Caki2 (cell line): ENCODE measurements at regions not wholly inside any gene's neighbourhood (a gene's known extent, or its start where the extent isn't known, plus 50 kb on each side); places are given as distances from the start of the nearest gene placed in this dataset.

Source experiments
- DNase-seq: peaks from one replicate; pipeline ENCODE4 v3.0.0-alpha.2; 2015; ENCODE audit warnings: low read depth
- in situ Hi-C: cut with HindIII; loops from 2 replicates; pipeline ENCODE4 v1.10.0; 2016; ENCODE audit warnings: low sequenced_read_pairs, low pct_unique_long_range_greater_than_20kb, mixed read lengths

DNA sequence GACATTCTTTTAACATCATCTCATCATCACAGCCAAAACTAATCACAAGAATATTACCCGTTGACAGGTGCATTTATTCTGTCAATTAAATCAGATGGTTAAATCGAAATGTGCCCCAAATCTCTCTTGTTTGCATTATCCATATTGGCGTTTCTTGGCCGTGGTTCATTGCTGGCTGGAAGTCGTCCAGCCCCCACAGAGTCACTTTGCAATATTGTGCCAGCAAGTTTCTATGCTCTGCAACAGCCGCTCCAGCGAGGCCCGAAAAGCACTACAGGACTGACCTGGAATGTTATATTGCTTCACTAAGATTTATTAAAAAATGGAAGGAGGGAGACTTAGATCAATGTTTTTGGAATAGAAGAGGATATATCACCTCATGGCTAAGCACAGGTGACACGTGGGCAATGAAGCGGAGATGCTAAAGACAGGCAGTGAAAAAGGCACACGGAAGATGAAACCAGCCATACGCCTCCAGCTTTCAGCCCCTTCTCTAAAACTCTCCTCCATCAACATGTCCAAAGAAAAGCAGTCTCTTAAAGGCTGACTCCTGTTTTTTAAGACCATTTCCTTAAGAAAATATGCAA is 176.8 kb upstream of the VRK2 start:
- no peak for DNase-seq
- in situ Hi-C loops: no loop called here

- in situ Hi-C loops: no loop called here
- no peak for DNase-seq
Measured at GRCh38 chr2:57876313-57876712, 170.3 kb upstream of the VRK2 start.

DNA sequence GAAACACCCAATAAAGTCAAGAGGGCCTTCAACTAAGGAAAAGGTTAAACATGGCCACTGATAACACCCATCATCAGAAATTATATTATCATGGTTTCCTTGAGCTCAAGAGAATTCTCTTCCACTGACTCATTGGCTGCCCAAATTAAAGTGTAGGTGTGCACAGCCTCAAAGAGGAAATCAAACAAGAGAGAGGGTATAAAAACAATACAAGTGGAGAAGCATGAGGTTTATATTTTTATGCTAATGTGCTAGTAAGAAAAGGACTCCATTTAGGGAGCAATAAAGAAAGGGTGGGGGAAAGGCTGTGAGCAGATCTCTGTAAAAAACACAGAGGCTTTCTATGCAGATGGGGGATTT is 168.8 kb upstream of the VRK2 start:
- DNase-seq: peak; percentile 59
- in situ Hi-C loops: no loop called here

DNA sequence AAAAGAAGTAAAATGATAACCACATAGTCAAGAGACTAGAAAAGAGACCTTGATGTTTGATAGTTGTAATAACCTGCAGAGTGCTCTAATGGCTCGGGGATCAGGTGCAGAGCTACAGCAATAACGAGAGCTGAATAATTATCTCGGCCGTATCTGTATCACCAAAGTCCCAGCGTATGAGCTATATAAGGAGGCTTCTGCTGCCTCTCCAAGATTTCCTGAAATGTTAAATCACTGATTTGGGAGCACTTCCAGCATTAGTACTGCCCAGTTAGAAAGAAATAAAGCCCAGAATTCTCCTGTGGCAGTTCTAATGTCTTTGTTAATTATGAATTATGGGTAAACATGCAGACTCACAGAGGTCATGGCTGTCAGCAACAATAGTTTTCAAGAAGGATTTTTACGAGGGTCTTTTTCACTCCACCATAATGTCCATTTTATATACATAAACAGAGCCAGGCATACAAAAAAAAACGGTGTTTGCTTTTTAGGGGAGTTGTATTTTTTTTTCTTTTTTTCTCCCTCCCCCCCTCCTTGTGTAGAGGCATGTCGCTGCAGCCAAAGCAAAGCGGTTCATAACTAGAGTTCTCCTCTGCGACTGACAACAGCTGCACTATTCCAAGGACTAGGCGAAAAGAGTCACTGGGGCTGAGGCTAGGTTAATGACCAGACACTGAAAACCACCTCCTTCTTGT is 168.3 kb upstream of the VRK2 start:
- peak; percentile 73 for DNase-seq
- in situ Hi-C loops: no loop called here

DNA sequence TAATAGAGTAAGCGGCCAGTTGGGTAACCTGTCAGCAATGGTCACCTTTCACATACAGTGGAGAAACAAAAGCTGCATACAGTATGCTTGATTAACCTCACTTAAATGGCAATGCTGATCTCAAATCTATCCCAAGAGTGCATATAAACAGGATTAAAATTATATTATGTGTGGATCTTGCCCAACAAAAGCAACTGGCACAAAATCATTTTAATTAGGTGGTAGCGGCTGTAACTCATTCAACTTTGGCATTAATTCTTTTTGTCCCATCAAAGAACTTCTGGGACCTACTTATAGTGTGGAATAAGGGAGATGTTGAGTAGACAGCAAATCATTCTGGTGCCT is 167.8 kb upstream of the VRK2 start:
- in situ Hi-C loops: no loop called here
- DNase-seq: no peak

- peak; percentile 28 for DNase-seq
- in situ Hi-C loops: no loop called here
Measured at GRCh38 chr2:57880446-57880845, 166.2 kb upstream of the VRK2 start.

DNA sequence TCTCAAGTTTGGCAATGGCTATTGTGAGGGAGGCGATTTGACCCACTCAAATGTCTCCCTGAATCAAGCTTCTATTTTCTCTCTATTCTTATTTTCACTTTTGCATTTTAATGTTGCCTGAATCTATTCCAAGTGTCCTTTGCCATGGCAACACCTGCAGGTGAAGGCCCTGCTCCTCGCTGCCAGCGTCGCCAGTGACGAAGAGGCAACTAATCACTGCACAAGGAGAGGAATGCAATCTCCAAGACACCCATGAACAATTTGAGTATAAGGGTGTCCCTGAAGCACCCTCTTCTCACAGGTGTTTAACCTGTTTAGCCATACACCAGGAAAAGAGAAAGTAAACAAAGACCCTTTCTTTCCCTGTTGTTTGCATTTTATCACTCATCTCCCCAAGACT is 165.6 kb upstream of the VRK2 start:
- DNase-seq: peak; percentile 59
- in situ Hi-C loops: no loop called here

DNA sequence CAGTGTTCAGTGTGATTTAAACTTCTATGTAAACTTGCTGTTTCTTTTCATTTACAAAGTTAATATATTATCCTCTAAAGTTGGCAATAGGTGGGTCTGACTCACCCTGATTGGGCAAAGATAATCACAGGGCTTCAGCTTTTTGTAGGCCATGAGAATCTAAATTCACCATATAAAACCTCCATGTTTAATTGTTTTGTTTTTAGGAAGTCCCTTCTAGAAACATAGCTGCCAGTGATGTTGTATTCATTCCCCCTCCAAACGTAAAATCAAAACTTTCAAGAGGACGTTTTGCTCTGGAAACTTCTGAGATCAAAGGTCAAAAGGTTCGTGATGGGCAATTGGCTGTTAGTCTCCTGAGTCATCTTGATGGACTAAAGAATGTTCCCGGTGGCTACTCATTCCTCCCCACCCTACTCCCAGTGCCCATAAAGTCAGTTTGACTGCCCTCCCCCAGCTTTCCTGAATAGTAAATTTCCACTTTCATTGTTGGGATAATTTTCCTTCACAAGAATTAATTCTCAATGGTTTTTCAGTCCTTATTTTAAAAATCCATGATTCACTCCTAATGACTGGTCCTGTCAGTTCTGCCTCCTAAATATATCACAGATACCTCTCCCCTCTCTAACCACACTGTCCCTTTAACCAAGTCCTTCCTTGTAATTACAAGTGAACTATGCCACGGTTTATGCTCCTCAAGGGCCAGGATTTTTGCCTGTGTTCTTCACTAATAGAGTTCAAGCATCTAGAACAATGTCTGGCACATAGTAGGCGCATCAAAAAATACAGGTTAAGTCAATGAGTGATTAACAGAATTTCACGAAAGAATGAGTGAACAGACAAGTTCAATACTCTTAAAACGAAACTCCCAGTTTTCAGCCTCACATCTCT is 164.4 kb upstream of the VRK2 start:
- in situ Hi-C loops: no loop called here
- peak; percentile 97 for DNase-seq

DNA sequence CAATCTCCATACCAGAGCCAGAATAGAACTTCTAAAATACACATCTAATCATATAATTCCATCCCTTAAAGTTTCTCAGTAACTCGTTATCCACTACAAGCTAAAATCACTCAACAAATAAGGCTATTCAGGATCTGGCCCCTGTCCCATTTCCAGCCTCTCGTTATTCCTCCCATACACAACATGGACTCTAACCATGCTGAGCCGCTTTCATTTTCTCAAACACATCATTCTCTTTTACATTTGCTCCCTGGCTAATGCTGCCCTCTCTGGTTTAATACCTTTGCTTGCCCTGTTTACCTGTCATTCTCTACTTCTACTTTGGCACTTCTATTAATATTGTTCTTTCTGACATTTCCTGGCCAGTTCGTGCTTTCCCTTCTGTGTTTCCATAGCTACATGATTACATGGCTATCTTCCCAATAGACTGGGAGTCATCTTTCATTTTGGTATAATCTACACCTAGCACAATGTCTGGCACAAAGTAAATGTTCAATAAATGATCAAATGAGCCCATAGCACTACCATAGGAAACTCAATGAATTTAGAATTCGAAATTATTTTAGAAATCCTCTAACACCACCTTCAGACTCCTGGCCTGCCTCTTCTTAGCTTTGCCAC is 163.6 kb upstream of the VRK2 start:
- in situ Hi-C loops: no loop called here
- peak; percentile 75 for DNase-seq

DNA sequence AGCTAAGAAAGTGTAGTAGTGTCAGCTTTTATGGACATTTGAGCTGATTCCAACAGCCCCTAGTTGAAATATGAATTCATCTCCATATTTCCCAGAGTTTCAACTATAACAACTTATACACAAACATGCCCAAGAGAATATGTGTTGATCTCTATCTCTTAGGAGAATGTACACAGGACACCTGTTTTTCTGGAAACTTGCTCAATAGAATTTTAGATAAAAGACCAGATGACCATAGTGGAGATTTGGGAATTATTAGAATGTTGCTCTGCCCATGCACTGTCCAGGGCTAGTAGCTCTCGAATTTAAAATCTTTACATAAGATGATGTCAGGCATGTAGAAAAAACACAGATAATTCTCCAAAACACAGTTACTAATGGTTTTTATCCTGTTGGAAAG is 162.3 kb upstream of the VRK2 start:
- in situ Hi-C loops: no loop called here
- DNase-seq: no peak

DNA sequence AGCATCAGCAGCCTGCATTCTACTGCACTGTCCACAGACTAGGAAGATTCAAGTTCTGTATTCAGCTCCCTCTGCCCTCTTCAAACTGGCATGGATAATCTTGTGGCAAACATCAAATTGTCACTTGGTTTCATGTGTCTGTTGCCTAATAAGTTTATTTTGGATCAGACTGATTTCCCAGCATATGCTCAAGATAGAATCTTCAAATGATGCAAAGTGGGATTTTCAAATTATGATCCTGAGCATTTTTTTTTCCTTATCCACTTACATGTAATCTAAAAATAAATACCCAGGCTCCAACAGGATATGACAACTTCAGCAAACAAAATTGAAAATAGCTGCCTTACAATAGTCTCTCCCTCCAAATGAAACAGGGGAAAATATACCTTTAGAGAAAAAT is 160.9 kb upstream of the VRK2 start:
- in situ Hi-C loops: no loop called here
- DNase-seq: no peak

DNA sequence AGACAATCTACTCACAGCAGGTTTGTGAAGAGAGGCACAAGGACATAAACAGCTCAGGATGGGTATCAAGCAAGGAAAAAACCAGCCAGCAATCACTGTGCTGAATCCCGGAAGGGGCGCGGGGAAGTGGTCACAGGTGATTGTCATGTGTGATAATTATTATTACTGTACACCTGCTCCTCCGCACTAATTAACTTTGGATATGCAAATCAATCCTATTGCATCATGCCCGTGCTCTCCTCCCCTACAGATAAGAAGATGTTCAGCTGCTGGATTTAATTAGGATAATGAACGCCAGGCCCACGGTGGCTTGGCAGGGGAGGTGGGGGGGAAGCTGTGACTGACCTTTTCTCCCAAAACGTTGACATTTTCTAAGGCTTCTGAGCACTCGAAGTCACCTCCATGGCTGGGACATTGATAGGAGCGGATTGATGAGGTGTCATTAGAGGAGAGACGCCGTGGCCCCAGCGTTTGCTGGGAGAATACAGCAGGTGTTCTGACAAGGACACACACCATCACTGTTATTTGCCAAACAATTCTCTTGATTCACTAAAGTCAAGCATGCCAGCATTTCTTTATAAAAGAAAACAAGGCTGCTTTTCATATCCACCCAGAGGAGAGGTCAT is 160.3 kb upstream of the VRK2 start:
- no peak for DNase-seq
- in situ Hi-C loops: no loop called here

GRCh38 chr2:57888463-57888862 is 158.1 kb upstream of the VRK2 start:
- in situ Hi-C loops: no loop called here
- no peak for DNase-seq

DNA sequence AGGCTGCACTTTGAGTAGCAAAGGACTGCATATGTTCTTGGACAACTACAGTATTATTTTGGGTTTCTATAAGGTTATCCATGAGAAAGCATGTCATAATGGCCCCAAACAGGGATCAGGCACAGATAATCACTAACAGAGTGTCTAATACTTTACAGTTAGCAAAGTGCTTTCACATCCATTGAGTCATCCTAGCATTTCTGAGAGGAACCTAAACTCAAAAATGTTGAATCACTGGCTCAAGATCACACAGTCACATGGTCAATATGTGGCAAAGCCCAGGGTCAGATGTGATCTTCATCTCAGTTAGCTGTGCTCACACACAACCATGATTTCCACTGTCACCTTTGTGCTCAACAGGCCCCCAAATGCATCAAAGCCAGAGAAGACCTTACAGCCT is 156.1 kb upstream of the VRK2 start:
- peak; percentile 19 for DNase-seq
- in situ Hi-C loops: no loop called here

DNA sequence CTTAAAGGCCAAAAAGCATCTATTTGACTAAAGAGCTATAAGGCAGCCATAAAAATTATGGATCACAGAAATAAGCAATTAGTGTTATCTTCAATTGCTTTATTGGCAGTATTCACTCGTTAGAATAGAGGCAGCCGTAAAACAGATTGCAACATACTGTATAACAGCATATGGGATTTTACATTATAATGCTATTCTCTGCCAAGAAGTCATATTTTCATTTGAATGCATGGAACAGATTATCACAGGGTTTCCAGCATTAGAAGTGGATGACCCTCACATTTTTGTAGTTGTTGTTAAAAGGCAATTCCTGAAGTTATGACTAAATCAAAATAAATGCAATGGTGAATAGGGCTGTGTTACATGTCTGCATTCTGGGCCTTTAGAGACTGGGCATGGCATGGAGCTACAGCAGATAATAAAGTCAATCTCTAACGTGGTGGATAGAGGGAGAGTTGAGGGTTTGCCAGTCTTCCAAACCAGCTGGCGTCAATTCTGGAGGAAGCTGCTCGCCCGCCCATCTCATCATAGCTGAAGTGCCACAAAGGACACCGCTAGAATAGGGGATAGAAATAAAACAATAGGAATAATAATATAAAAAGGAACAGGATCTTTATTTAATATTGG is 155.4 kb upstream of the VRK2 start:
- in situ Hi-C loops: no loop called here
- DNase-seq: no peak

- in situ Hi-C loops: no loop called here
- DNase-seq: no peak
Measured at GRCh38 chr2:57892920-57893319, 153.7 kb upstream of the VRK2 start.

- no peak for DNase-seq
- in situ Hi-C loops: no loop called here
Measured at GRCh38 chr2:57893347-57893746, 153.3 kb upstream of the VRK2 start.

GRCh38 chr2:57893786-57894185 is 152.8 kb upstream of the VRK2 start:
- DNase-seq: no peak
- in situ Hi-C loops: no loop called here
